Dermis microvascular lymphatic vessel endothelial cell (primary cell): ENCODE measurements at regions not wholly inside any gene's neighbourhood (a gene's known extent, or its start where the extent isn't known, plus 50 kb on each side); places are given as distances from the start of the nearest gene placed in this dataset.

ENCODE experiments used
- DNase-seq, 2 donors: peaks; one replicate each; pipeline versions ENCODE4 v3.0.0 to v3.0.0-alpha.2; 2010; ENCODE audit warnings: low read depth in 2 of 2

- DNase-seq, result no peak
Observed at GRCh38 chr5:152337484-152337883, 67.6 kb downstream of the NMUR2 start.

- no peak for DNase-seq
Observed at GRCh38 chr5:152335461-152335860, 69.6 kb downstream of the NMUR2 start.

DNA sequence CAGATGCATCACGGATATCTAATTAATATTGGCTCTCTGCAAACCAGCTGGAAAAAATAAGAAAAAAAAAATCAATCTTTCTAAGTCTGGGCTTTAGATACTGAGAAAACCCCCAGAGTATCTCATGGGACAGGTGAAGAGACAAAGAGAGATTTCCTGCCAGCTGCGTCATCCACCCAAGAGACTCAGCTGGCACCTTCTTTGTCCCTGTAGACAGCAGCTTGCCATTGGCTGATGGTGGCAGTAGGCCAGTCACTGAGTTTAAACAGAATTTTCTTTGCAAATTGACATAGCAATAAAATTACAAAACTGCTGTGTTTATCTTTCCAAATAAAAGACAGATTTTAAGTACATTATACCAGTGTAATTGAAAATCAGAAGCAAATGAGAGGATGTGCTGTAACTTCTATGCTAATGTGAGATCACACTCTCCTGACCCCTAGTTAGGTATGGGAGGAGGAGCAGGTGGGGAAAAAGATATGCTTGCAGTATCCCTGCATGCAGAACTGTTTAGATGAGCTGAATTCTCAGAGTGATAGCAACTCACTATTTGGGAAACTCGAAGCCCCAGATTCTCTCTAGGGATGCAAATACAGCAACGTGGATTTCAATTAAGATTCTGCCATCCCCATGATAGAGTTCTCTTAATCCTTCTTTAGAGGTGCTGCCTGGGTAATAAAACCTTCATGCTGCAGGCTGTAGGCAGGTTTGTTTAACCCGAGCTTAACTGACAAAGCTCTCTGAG, 72.2 kb downstream of the NMUR2 start:
- DNase-seq, result no peak

DNA sequence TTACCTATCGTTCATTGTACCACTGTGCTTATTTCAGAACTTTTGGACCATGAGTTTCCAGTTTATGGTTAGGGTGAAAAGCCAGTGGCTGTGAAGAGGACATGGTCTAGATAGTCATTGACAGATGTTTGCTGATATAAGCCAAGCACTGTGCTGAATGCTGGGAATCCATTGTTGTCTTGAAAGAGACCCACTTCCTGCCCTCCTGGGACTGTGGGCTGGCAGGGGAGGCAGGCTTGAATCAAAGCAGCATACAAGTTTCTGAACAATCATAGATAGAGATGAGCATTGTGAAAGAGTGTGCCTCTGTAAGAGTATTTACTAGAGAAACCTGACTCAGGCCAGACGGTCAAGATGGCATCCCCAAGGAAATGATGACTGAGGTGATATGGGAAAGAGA, 73.4 kb downstream of the NMUR2 start:
- no peak for DNase-seq

DNA sequence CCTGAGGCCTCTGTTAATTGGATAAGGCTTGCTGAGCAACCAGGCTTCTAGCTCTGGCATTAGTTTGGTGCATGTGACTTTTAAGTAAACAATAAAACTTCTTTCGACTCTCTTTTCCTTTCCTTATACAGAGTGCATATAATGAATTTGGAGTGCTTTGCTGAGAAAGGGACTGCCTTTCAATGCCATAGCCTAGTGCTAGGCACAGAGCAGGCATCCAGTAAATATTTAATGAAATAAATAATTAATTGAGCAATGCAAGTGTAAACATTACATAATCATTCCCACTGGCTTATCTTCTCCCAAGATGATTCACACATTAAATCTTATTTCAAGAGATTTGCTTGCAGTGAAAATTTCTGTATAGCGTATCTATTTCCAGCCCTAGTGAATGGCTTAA, 74.1 kb downstream of the NMUR2 start:
- no peak for DNase-seq

DNA sequence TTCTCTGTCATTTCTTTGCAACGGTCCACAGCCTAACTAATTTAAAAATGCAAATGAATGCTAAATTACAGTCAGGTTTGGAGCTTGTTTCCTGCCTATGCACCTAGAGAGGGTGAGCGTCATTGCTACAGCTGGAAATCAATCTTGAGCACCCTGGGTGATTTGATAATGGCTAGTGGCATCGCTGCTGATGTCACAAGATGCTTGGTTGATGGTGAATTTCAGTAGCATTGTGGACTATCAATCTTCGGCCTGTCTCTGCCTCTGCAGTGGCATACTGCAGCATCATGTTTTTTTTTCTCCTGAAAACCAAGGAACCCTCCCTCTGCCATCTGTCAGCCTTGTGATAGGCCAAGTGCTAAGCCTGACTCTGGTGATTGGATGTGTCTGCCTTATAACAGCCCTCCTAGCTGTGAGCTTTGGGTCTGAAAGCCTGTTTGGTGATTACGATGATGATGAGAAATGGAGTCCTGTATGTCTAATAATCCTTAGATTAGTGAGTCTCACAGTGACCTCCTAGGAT, 75.3 kb downstream of the NMUR2 start:
- no peak for DNase-seq

- DNase-seq, result no peak
Observed at GRCh38 chr5:152329207-152329606, 75.9 kb downstream of the NMUR2 start.

GRCh38 chr5:152315942-152316341, 89.1 kb downstream of the NMUR2 start:
- no peak for DNase-seq

DNA sequence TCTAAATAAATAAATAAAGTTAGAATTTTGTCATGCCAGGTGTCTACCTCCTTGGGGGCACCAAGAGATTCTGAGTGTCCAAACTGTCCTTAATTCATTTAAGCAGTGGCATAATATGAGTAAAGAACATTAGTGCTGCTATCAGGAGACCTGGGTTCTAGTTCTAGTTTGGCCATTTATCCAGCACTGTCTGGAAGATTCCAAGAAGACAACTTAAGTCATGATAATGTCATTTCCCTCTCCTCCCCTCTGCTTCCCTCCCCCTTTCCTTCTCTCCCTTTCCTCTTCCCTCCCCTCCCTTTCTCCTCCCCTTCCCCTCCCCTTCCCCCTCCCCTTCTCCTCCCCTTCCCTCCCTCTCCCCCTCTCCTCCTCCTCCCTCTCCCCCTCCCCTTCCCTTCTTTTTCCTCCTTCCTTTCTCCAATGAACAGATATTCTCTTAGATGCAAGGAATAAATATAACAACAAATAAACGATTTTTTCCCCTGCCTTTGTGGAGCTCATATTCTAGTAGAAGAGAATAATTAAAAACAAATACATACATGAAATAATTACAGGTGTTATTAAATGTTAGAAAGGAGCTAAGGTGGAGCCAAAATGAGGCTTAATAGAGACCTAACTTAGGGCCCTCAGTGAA, 90.8 kb downstream of the NMUR2 start:
- no peak for DNase-seq

GRCh38 chr5:152309926-152310450, 95.1 kb downstream of the NMUR2 start:
- no peak for DNase-seq

- no peak for DNase-seq
Observed at GRCh38 chr5:152306386-152306785, 98.7 kb downstream of the NMUR2 start.

- no peak for DNase-seq
Observed at GRCh38 chr5:152305525-152305924, 99.6 kb downstream of the NMUR2 start.

- DNase-seq, result no peak
Observed at GRCh38 chr5:152303841-152304240, 101.2 kb downstream of the NMUR2 start.

DNA sequence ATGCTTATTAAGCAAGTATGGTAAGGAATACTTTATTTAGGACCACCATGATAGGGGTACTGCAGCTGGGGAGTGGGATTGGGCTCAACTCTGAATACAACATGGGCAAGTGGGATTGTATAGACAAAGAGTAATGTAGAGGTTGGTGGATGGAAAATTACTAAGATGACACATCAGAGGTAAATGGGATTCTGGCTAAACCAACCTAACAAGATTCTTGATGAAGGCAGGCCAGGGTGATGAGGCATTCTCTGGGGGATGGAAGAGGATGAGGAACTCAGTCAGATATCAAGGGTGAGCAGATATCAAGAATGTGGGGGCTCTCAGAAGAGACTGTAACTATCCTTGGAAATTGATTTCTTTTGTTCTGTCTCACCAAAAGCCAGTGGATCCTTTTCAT, 107.2 kb downstream of the NMUR2 start:
- DNase-seq, result no peak

- DNase-seq, result no peak
Observed at GRCh38 chr5:152293189-152293588, 111.9 kb downstream of the NMUR2 start.

GRCh38 chr5:152290181-152290580, 114.9 kb downstream of the NMUR2 start:
- no peak for DNase-seq

GRCh38 chr5:152288917-152289595, 116.0 kb downstream of the NMUR2 start:
- DNase-seq, result no peak

- DNase-seq, result no peak
Observed at GRCh38 chr5:152288499-152288898, 116.6 kb downstream of the NMUR2 start.

DNA sequence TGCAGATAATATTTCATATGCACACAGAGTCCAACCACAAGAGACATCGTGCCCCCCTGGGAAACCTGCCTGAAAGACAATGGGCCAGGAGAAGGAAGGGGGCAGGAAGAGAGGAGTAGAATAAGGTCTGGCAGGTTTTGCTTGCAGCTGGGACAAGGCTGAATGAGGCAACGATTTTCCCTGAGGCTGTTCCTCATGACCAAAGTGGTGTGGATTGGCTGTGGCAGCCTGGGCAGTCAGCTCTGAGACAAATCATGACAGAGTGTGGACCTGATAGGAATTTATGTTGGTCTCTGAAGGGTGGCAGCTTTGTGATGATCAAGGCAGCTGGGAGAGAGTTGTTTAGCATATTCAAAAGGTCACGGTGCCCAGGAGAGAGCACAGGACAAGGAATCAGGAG, 119.3 kb downstream of the NMUR2 start:
- no peak for DNase-seq

DNA sequence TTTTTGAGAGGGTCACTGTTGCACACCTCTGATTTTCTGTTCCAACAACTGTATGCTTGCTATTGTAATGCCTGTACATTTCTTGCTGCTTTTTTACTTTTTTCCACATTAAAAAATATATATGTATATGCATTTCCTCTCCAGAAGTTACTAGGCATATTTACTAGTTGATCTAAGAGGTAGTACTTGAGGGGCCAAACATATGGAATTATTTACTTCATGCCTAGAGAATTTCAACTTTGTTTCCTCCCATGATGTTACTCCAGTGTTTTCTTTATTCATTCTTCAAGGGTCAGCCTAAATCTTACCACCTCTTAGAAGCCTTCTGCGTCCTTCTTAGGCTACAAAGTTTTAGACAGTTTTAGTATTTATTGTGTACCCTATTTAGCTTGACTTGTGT, 122.7 kb downstream of the NMUR2 start:
- DNase-seq, result no peak

DNA sequence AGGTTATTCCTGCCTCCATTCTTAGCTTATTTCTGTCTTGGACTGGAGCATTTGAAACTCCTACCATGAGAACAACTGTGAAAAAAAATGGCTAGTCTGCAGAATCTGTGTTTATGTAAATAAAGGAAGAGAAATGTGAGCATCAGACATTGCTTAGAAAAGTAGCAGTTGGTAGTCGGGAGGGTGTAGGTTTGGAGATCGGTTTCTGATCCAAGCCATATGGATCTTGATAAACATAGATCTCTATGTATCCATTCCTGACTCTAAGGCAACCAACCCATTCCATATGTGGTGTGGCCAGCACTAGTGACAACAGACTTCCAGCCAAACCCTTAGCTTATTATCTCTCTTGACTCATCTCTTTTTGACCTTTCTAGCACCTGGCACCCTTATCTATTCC, 127.1 kb downstream of the NMUR2 start:
- DNase-seq, result no peak

GRCh38 chr5:152274224-152274623, 130.9 kb downstream of the NMUR2 start:
- DNase-seq, result no peak
